HL-60/S4 (cell line): ENCODE measurements at regions not wholly inside any gene's neighbourhood (a gene's known extent, or its start where the extent isn't known, plus 50 kb on each side); places are given as distances from the start of the nearest gene placed in this dataset.
"Not testable (repeated sequence)": the region's sequence is repeated elsewhere in the genome, so short reads cannot be mapped to it uniquely, and the experiment has no call there.

Experiments
- in situ Hi-C: fragments of 300-500 bp; cut with MboI; formaldehyde crosslinking; loops from 2 replicates; pipeline ENCODE4 v1.14.3; 2022; ENCODE audit warnings: low sequenced_read_pairs

- in situ Hi-C loops = no loop called here
Observed at GRCh38 chr10:123269675-123270074, 115.5 kb downstream of the BUB3 start.

- in situ Hi-C loops = no loop called here
Observed at GRCh38 chr10:123270221-123270620, 116.0 kb downstream of the BUB3 start.

GRCh38 chr10:123270806-123271205 is 116.6 kb downstream of the BUB3 start:
- in situ Hi-C loops = no loop called here

GRCh38 chr10:123272171-123272570 is 118.0 kb downstream of the BUB3 start:
- in situ Hi-C loops = no loop called here

GRCh38 chr10:123274306-123275135 is 120.3 kb downstream of the BUB3 start:
- in situ Hi-C loops = no loop called here

- in situ Hi-C loops = no loop called here
Observed at GRCh38 chr10:123275136-123275564, 120.9 kb downstream of the BUB3 start.

- in situ Hi-C loops = no loop called here
Observed at GRCh38 chr10:123278445-123278844, 124.2 kb downstream of the BUB3 start.

GRCh38 chr10:123283371-123283770 is 129.2 kb downstream of the BUB3 start:
- in situ Hi-C loops = not testable (repeated sequence)

GRCh38 chr10:123284022-123284421 is 129.8 kb downstream of the BUB3 start:
- in situ Hi-C loops = no loop called here

- in situ Hi-C loops = no loop called here
Observed at GRCh38 chr10:123287594-123288247, 133.5 kb downstream of the BUB3 start.

- in situ Hi-C loops = no loop called here
Observed at GRCh38 chr10:123289432-123289831, 135.2 kb downstream of the BUB3 start.

GRCh38 chr10:123294109-123294508 is 139.9 kb downstream of the BUB3 start:
- in situ Hi-C loops = no loop called here

- in situ Hi-C loops = no loop called here
Observed at GRCh38 chr10:123294886-123295285, 140.7 kb downstream of the BUB3 start.

GRCh38 chr10:123295644-123296043 is 141.4 kb downstream of the BUB3 start:
- in situ Hi-C loops = no loop called here

- in situ Hi-C loops = no loop called here
Observed at GRCh38 chr10:123297175-123297574, 143.0 kb downstream of the BUB3 start.

- in situ Hi-C loops = no loop called here
Observed at GRCh38 chr10:123298583-123298982, 144.4 kb downstream of the BUB3 start.

GRCh38 chr10:123299598-123299997 is 145.4 kb downstream of the BUB3 start:
- in situ Hi-C loops = no loop called here

- in situ Hi-C loops = no loop called here
Observed at GRCh38 chr10:123301077-123301857, 147.1 kb downstream of the BUB3 start.

GRCh38 chr10:123303581-123304337 is 149.6 kb downstream of the BUB3 start:
- in situ Hi-C loops = no loop called here

GRCh38 chr10:123305671-123306070 is 151.5 kb downstream of the BUB3 start:
- in situ Hi-C loops = no loop called here

GRCh38 chr10:123306290-123306689 is 152.1 kb downstream of the BUB3 start:
- in situ Hi-C loops = no loop called here
